ENCODE measurements at regions not wholly inside any gene's neighbourhood (a gene's known extent, or its start where the extent isn't known, plus 50 kb on each side); places are given as distances from the start of the nearest gene placed in this dataset.

GRCh38 chr3:159538507-159538906, 450.1 kb upstream of the IL12A start:
- no peaks in the 10 kb centered on the region for H3K27me3 ChIP-seq
- no peak overlapping the region for H3K4me3 ChIP-seq
- TF ChIP-seq POLR2AphosphoS5 (IDR thresholded peaks at IDR 0.05) (no peak), CTCF (IDR thresholded peaks at IDR 0.05) (no peak), POLR2A (IDR thresholded peaks at IDR 0.05) (no peak), EP300 (IDR thresholded peaks at IDR 0.05; ENCODE audit: low read depth) (no peak)
- H3K36me3 ChIP-seq, result no peaks in the 10 kb centered on the region
- no peaks in the 10 kb centered on the region for H3K4me1 ChIP-seq
- H3K9me3 ChIP-seq, result no peaks in the 10 kb centered on the region
- 60 to 71% methylated on average over 1 of the region's 1 CpG for WGBS, 2 donors (ENCODE audit: low coverage in 1 of 2)
- intact Hi-C loops (cut with DNase I; ENCODE audit: low total_unique reads) (no loop called here), in situ Hi-C loops (cut with MboI; ENCODE audit: low pct_ligation_motif_present in 1 of 4, low pct_unique_long_range_greater_than_20kb in 1 of 4, low sequenced_read_pairs in 3 of 4) (no loop called here)
- DNase-seq, result no peak
- H3K27ac ChIP-seq, result no peak overlapping the region

- Histone ChIP-seq H3K27ac (no peak overlapping the region), H3K9me3 (no peaks in the 10 kb centered on the region), H3K4me3 (no peak overlapping the region), H3K4me1 (no peaks in the 10 kb centered on the region), H3K27me3 (no peaks in the 10 kb centered on the region), H3K36me3 (no peaks in the 10 kb centered on the region)
- no peak for DNase-seq
- TF ChIP-seq EP300 (IDR thresholded peaks at IDR 0.05; ENCODE audit: low read depth), result no peak
- no peak for TF ChIP-seq POLR2A (IDR thresholded peaks at IDR 0.05)
- TF ChIP-seq POLR2AphosphoS5 (IDR thresholded peaks at IDR 0.05), result no peak
- TF ChIP-seq CTCF (IDR thresholded peaks at IDR 0.05), result no peak
- intact Hi-C loops (cut with DNase I; ENCODE audit: low total_unique reads) (no loop called here), in situ Hi-C loops (cut with MboI; ENCODE audit: low pct_ligation_motif_present in 1 of 4, low pct_unique_long_range_greater_than_20kb in 1 of 4, low sequenced_read_pairs in 3 of 4) (no loop called here)
- 43 to 48% methylated on average over 2 of the region's 2 CpGs for WGBS, 2 donors (ENCODE audit: low coverage in 1 of 2)
Measured at GRCh38 chr3:159540882-159541495, 447.6 kb upstream of the IL12A start.

GRCh38 chr3:159548675-159549335, 439.8 kb upstream of the IL12A start:
- no peak for TF ChIP-seq CTCF (IDR thresholded peaks at IDR 0.05)
- no peak for TF ChIP-seq POLR2AphosphoS5 (IDR thresholded peaks at IDR 0.05)
- TF ChIP-seq EP300 (IDR thresholded peaks at IDR 0.05; ENCODE audit: low read depth), result no peak
- TF ChIP-seq POLR2A (IDR thresholded peaks at IDR 0.05), result no peak
- no peaks in the 10 kb centered on the region for H3K4me1 ChIP-seq
- H3K27ac ChIP-seq, result no peak overlapping the region
- H3K9me3 ChIP-seq, result no peaks in the 10 kb centered on the region
- no peak for DNase-seq
- in situ Hi-C loops (cut with MboI; ENCODE audit: low pct_ligation_motif_present in 1 of 4, low pct_unique_long_range_greater_than_20kb in 1 of 4, low sequenced_read_pairs in 3 of 4) (no loop called here), intact Hi-C loops (cut with DNase I; ENCODE audit: low total_unique reads) (no loop called here)
- no peaks in the 10 kb centered on the region for H3K36me3 ChIP-seq
- no peaks in the 10 kb centered on the region for H3K27me3 ChIP-seq
- WGBS, 2 donors (ENCODE audit: low coverage in 1 of 2), result 74 to 86% methylated on average over 2 to 3 of the region's 3 CpGs
- no peak overlapping the region for H3K4me3 ChIP-seq

GRCh38 chr3:159555205-159555604, 433.4 kb upstream of the IL12A start:
- H3K4me1 ChIP-seq, result no peaks in the 10 kb centered on the region
- H3K36me3 ChIP-seq, result no peaks in the 10 kb centered on the region
- no peak overlapping the region for H3K4me3 ChIP-seq
- TF ChIP-seq CTCF (IDR thresholded peaks at IDR 0.05), result no peak
- no peak for TF ChIP-seq EP300 (IDR thresholded peaks at IDR 0.05; ENCODE audit: low read depth)
- no peak for TF ChIP-seq POLR2A (IDR thresholded peaks at IDR 0.05)
- no peak for TF ChIP-seq POLR2AphosphoS5 (IDR thresholded peaks at IDR 0.05)
- intact Hi-C loops (cut with DNase I; ENCODE audit: low total_unique reads) (no loop called here), in situ Hi-C loops (cut with MboI; ENCODE audit: low pct_ligation_motif_present in 1 of 4, low pct_unique_long_range_greater_than_20kb in 1 of 4, low sequenced_read_pairs in 3 of 4) (no loop called here)
- H3K27ac ChIP-seq, result no peak overlapping the region
- H3K9me3 ChIP-seq, result no peaks in the 10 kb centered on the region
- H3K27me3 ChIP-seq, result no peaks in the 10 kb centered on the region
- DNase-seq, result no peak
